B cell (primary cell): ENCODE measurements at regions not wholly inside any gene's neighbourhood (a gene's known extent, or its start where the extent isn't known, plus 50 kb on each side); places are given as distances from the start of the nearest gene placed in this dataset.

Experiments
- ATAC-seq: fragments of 200-7000 bp; cut with Tn5 transposase; one replicate; pipeline ENCODE4 v1.10.0; 2021; ENCODE audit warnings: low read depth, mild to moderate bottlenecking, moderate number of reproducible peaks, moderate library complexity
- CTCF ChIA-PET: fragments of 350-600 bp; sonication (Branson Sonifier 250); formaldehyde crosslinking; loops from one replicate; lab custom pipeline; 2021; ENCODE audit warnings: antibody characterized with exemption, inconsistent platforms; lab: Charles Lee
- POLR2A ChIA-PET: fragments of 350-600 bp; sonication (Branson Sonifier 250); formaldehyde crosslinking; loops from one replicate; lab custom pipeline; 2021; ENCODE audit warnings: antibody characterized with exemption; lab: Charles Lee
- DNase-seq: peaks from one replicate; pipeline ENCODE4 v3.0.0; 2013
- H2AFZ ChIP-seq: 2 replicates; pipeline ENCODE4 v1.6.1; 2012; ENCODE audit warnings: mild to moderate bottlenecking, low read depth, low read length; ENCODE audit not compliant: insufficient read depth, poor library complexity, severe bottlenecking
- H3K27ac ChIP-seq, 2 donors: 1 replicate in 1 of 2; 2 replicates in 1 of 2; pipeline ENCODE4 v1.5.1; 2012 to 2013; ENCODE audit warnings: low read length in 2 of 2, mild to moderate bottlenecking in 2 of 2, moderate library complexity in 1 of 2
- H3K27me3 ChIP-seq, 4 experiments: fragments of 200-600 bp in 1 of 4; sonication (generic) in 1 of 4; replicated peaks in 1 of 4; 1 replicate in 2 of 4; 2 replicates in 2 of 4; pipeline versions ENCODE4 v1.6.1 to v1.7.0; 2013 to 2016; ENCODE audit warnings: low read length in 3 of 4, mild to moderate bottlenecking in 2 of 4, mixed read lengths in 1 of 4, moderate library complexity in 1 of 4; ENCODE audit not compliant: insufficient read depth in 4 of 4, control insufficient read depth in 3 of 4; ENCODE audit errors: control extremely low read depth in 1 of 4
- H3K36me3 ChIP-seq, 2 experiments: replicated peaks in 1 of 2; 1 replicate in 1 of 2; 2 replicates in 1 of 2; pipeline versions ENCODE4 v1.6.1 to v1.7.1; 2013; ENCODE audit warnings: low read length in 1 of 2; ENCODE audit not compliant: insufficient read depth in 2 of 2, control insufficient read depth in 1 of 2; ENCODE audit errors: control extremely low read depth in 1 of 2, extremely low read depth in 1 of 2
- H3K4me1 ChIP-seq, 2 donors: fragments of 200-600 bp in 1 of 2; sonication (generic) in 1 of 2; 1 replicate in 1 of 2; 2 replicates in 1 of 2; pipeline versions ENCODE4 v1.5.1 to v1.6.1; 2013 to 2017; ENCODE audit warnings: low read length in 2 of 2; ENCODE audit not compliant: control insufficient read depth in 2 of 2, insufficient read depth in 2 of 2
- H3K4me2 ChIP-seq: replicated peaks from 2 replicates; pipeline ENCODE3; 2012; ENCODE audit warnings: mild to moderate bottlenecking, low read depth, low read length; ENCODE audit not compliant: poor library complexity, severe bottlenecking
- H3K4me3 ChIP-seq, 5 experiments: fragments of 200-600 bp in 1 of 5; sonication (generic) in 1 of 5; 1 replicate in 3 of 5; 2 replicates in 2 of 5; pipeline versions ENCODE4 v1.5.1 to v1.7.0; 2011 to 2016; ENCODE audit warnings: low read length in 4 of 5, mild to moderate bottlenecking in 4 of 5, low read depth in 2 of 5, control low read depth in 1 of 5, moderate library complexity in 1 of 5; ENCODE audit not compliant: insufficient read depth in 1 of 5; ENCODE audit errors: control extremely low read depth in 1 of 5, extremely low read depth in 1 of 5
- H3K79me2 ChIP-seq: fragments of 200-600 bp; sonication (generic); one replicate; pipeline ENCODE4 v1.6.0; 2016; ENCODE audit warnings: low read length; ENCODE audit not compliant: control insufficient read depth, insufficient read depth
- H3K9ac ChIP-seq: fragments of 200-600 bp; sonication (generic); 2 replicates; pipeline ENCODE4 v1.6.1; 2017; ENCODE audit warnings: mild to moderate bottlenecking, low read length, moderate library complexity
- H3K9me3 ChIP-seq, 3 donors: one replicate each; pipeline versions ENCODE4 v1.6.1 to v1.7.1; 2013; ENCODE audit warnings: low read length in 2 of 3; ENCODE audit not compliant: control insufficient read depth in 2 of 3, insufficient read depth in 1 of 3; ENCODE audit errors: control extremely low read depth in 1 of 3
- H4K20me1 ChIP-seq: 2 replicates; pipeline ENCODE4 v1.6.0; 2012; ENCODE audit warnings: mild to moderate bottlenecking, low read length; ENCODE audit not compliant: insufficient read depth, control insufficient read depth, poor library complexity, severe bottlenecking
- H3K27ac Mint-ChIP-seq: one replicate; pipeline ENCODE4 v1.8.0; 2021; ENCODE audit warnings: mixed read lengths
- H3K27me3 Mint-ChIP-seq: one replicate; pipeline ENCODE4 v1.8.0; 2021; ENCODE audit warnings: mixed read lengths
- H3K4me1 Mint-ChIP-seq: one replicate; pipeline ENCODE4 v1.8.0; 2021; ENCODE audit warnings: mixed read lengths
- H3K4me3 Mint-ChIP-seq: one replicate; pipeline ENCODE4 v1.8.0; 2021; ENCODE audit warnings: mixed read lengths
- H3K9me3 Mint-ChIP-seq: one replicate; pipeline ENCODE4 v1.8.0; 2022; ENCODE audit warnings: mixed read lengths; ENCODE audit not compliant: insufficient read depth
- CTCF ChIP-seq: fragments of 200-600 bp; IDR thresholded peaks from one replicate; pipeline ENCODE4 v1.8.0; 2022; ENCODE audit warnings: antibody characterized with exemption, mild to moderate bottlenecking
- EZH2 ChIP-seq: IDR thresholded peaks from 2 replicates; pipeline ENCODE4 v1.6.1; 2012; ENCODE audit warnings: borderline replicate concordance, low read depth, mild to moderate bottlenecking, moderate library complexity, low read length; ENCODE audit not compliant: insufficient read depth, poor library complexity, severe bottlenecking
- WGBS: methylation state at CpG from one replicate; pipeline ENCODE4 v1.1.5; 2013; ENCODE audit warnings: missing lambda C conversion rate; ENCODE audit not compliant: insufficient coverage; 5-methylcytosine and 5-hydroxymethylcytosine counted together
- intact Hi-C: fragments of 100-400 bp; cut with micrococcal nuclease; formaldehyde crosslinking; loops from one replicate; pipeline ENCODE4 v1.10.0; 2022

DNA sequence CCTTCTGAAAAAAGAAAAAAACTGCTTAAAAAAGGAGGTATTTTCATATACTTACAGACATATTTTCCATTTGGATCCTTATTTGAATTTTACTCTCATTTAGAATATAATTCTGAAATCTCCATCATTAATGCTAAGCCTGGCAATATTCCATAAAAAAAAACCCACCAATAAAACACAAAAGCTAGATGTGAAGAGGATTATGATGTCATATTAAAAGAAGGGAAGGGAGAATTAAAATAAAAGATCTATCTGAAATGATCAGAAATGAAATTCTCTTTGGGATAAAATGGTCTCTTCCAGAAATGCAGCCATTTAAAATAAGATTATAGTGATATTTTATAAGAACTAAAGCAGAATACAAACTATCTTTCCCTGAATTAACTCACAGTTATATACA, 206.7 kb upstream of the CAMK1G start:
- TF ChIP-seq CTCF (no peak), EZH2 (no peak)
- H3K27me3 ChIP-seq = no peaks in the 10 kb centered on the region
- no peaks in the 10 kb centered on the region for H3K36me3 ChIP-seq
- intact Hi-C loops = no loop called here
- H3K79me2 ChIP-seq = no peaks in the 10 kb centered on the region
- no peak overlapping the region for H3K27ac ChIP-seq
- no peaks in the 10 kb centered on the region for H3K9me3 ChIP-seq
- no peak overlapping the region for H3K4me2 ChIP-seq
- H3K27ac Mint-ChIP-seq = no peak overlapping the region
- POLR2A ChIA-PET = no interaction called here
- H3K9ac ChIP-seq = no peak overlapping the region
- no peaks in the 10 kb centered on the region for H3K9me3 Mint-ChIP-seq
- H3K4me1 Mint-ChIP-seq = no peaks in the 10 kb centered on the region
- ATAC-seq (no peak), DNase-seq (no peak)
- no peaks in the 10 kb centered on the region for H4K20me1 ChIP-seq
- H2AFZ ChIP-seq = no peak overlapping the region
- H3K4me3 ChIP-seq = no peak overlapping the region
- CTCF ChIA-PET = no interaction called here
- H3K4me1 ChIP-seq = no peaks in the 10 kb centered on the region
- H3K27me3 Mint-ChIP-seq = peaks cover 7% of the 10 kb centered on the region
- H3K4me3 Mint-ChIP-seq = no peak overlapping the region

GRCh38 chr1:209377995-209378394, 205.5 kb upstream of the CAMK1G start:
- Histone ChIP-seq H2AFZ (no peak overlapping the region), H3K4me1 (no peaks in the 10 kb centered on the region), H3K4me3 (no peak overlapping the region), H4K20me1 (no peaks in the 10 kb centered on the region), H3K79me2 (no peaks in the 10 kb centered on the region), H3K4me2 (no peak overlapping the region), H3K27me3 (no peaks in the 10 kb centered on the region), H3K9me3 (no peaks in the 10 kb centered on the region), H3K9ac (no peak overlapping the region), H3K36me3 (no peaks in the 10 kb centered on the region), H3K27ac (no peak overlapping the region)
- ChIA-PET POLR2A (no interaction called here), CTCF (no interaction called here)
- no peak for TF ChIP-seq CTCF
- TF ChIP-seq EZH2 = no peak
- ATAC-seq = no peak
- WGBS = 62% methylated on average over 2 of the region's 2 CpGs
- Mint-ChIP-seq H3K9me3 (no peaks in the 10 kb centered on the region), H3K4me1 (no peaks in the 10 kb centered on the region), H3K27me3 (peaks cover 7% of the 10 kb centered on the region), H3K27ac (no peak overlapping the region), H3K4me3 (no peak overlapping the region)
- intact Hi-C loops = no loop called here
- DNase-seq = no peak
